T-helper 2 cell treated with Interferon-gamma antibody and Interleukin-4, amounts not matched to agents 100 ng/mL and 5 ng/mL, for 36 hours (primary cell): ENCODE measurements at regions not wholly inside any gene's neighbourhood (a gene's known extent, or its start where the extent isn't known, plus 50 kb on each side); places are given as distances from the start of the nearest gene placed in this dataset.

ENCODE experiments used
- intact Hi-C: fragments of 100-400 bp; cut with micrococcal nuclease; formaldehyde crosslinking; loops from one replicate; pipeline ENCODE4 v1.15.1; 2023

GRCh38 chr2:17306706-17307105 lies 211.5 kb downstream of the RAD51AP2 start:
- intact Hi-C loops: no loop called here

GRCh38 chr2:17306219-17306618 lies 212.0 kb downstream of the RAD51AP2 start:
- intact Hi-C loops: no loop called here

- intact Hi-C loops: no loop called here
Measured at GRCh38 chr2:17303521-17303920, 214.7 kb downstream of the RAD51AP2 start.

GRCh38 chr2:17303054-17303453 lies 215.2 kb downstream of the RAD51AP2 start:
- intact Hi-C loops: no loop called here

- intact Hi-C loops: no loop called here
Measured at GRCh38 chr2:17302281-17302680, 216.0 kb downstream of the RAD51AP2 start.

GRCh38 chr2:17301437-17301836 lies 216.8 kb downstream of the RAD51AP2 start:
- intact Hi-C loops: no loop called here

GRCh38 chr2:17299891-17300540 lies 218.2 kb downstream of the RAD51AP2 start:
- intact Hi-C loops: no loop called here

GRCh38 chr2:17298453-17298852 lies 219.8 kb downstream of the RAD51AP2 start:
- intact Hi-C loops: no loop called here

DNA sequence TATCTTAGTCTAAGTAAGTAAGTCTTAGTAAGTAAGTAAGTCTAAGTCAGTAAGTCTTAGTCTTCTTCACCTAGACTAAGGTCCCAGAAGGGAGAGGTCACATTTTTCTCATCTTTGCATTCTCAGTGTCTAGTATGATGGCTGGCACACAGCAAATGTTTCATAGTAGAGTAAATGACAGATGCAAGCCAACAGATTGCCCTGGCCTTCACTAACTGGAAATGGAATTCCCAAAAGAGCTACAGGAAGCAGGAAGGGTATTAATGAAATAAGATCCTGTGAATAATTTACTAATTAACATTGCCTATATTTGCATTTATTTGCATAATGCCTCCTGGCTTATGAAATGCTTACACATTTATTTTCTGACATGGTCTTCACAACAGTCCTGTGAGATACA lies 221.6 kb downstream of the RAD51AP2 start:
- intact Hi-C loops: no loop called here

- intact Hi-C loops: no loop called here
Measured at GRCh38 chr2:17289669-17290068, 228.6 kb downstream of the RAD51AP2 start.

GRCh38 chr2:17287183-17287582 lies 231.1 kb downstream of the RAD51AP2 start:
- intact Hi-C loops: no loop called here

DNA sequence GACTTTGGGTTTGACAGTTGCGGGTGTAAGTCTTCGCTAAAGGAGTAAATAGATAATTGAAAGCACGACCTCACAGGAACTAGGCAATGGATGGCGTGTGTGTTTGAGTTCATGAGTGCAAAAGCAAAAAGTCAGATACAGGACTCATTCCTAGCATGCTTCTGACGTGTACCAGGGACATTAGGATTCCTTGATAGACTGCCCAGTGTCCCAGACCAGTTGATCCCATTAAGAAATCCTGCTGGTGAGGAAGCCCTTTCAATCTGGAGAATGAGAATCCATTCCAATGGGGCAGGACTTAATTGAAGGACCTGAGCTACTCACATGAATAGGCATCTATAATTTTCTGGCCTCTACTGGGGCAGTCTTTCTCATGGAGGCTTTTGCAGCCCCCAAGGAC lies 235.4 kb downstream of the RAD51AP2 start:
- intact Hi-C loops: no loop called here

- intact Hi-C loops: no loop called here
Measured at GRCh38 chr2:17282245-17282644, 236.0 kb downstream of the RAD51AP2 start.

DNA sequence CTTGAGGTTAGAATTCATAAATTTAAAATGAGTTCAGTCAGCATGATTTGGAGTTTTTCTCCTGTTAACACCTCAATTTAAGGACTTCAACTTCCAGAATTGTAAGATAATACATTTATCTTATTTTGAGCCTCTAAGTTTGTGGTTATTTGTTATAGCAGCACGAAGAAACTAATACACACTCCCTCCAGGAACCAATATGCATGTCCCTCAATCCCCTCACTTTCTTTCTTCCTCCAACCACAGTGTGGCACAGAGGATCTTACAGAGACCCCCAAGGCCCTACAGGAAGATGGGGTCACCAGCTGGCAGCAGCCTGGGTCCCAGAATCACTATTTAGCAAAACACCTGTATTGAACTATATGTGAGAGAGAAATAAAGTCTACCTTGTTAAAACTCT lies 242.0 kb downstream of the RAD51AP2 start:
- intact Hi-C loops: no loop called here

DNA sequence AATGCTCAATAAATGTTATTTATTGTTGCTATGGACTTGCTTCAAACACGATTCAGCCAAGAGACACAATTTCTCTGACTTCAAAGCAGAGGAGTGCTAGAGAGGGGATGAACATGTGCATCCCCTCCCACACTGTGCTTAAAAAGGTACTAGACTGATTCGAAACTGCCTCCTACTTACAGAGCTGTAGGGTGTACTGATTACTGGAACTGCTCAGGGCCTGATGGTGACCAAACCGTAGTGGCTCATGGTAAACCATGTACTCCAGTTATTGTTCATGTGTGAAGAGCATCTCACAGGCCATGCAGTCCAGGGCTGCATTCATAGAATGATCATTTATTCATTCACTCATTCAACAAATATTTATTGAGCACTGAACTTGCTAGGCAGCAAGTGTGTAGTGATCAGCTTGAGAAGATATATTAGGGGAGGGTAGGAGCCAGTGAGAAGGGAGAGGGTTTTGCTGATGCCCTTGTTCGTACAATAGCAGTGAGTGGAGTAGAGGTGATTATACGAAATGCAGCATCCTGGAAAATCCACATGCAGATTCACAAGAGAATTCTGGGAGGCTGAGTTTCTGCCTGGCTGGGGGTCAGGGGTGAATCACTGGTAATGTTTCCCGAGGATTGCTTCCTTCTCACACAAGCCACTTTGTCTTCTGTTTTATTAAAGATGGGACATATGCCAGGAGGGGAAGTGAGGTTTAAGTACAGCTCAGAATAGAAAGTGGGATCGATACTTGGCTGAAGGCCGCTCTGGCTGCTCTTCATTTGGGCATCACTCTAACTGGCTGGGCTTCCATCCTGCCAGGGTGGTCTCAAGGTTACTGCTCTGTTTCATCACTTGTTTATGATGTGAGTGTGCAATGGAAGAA lies 245.4 kb downstream of the RAD51AP2 start:
- intact Hi-C loops: no loop called here

- intact Hi-C loops: no loop called here
Measured at GRCh38 chr2:17272170-17272569, 246.1 kb downstream of the RAD51AP2 start.

- intact Hi-C loops: no loop called here
Measured at GRCh38 chr2:17271416-17271815, 246.8 kb downstream of the RAD51AP2 start.

DNA sequence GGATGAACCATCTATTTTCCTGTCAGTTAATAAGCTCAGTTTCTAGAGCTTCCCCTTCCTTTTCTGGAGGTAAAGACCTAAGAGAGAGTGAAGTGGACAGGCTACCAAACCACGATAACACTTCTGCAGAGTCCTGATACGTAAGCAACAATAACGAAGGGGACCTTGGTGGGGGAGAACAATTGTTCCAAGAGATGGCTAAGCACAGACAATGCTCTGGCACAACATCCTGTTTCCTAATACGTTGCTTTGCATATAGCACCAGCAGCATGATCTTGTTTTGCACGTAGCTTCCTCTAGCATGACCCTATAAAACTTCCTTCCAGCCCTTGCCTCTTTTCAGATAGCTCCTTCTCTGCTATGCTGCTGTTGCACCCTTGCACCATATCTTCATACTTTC lies 247.3 kb downstream of the RAD51AP2 start:
- intact Hi-C loops: no loop called here

- intact Hi-C loops: no loop called here
Measured at GRCh38 chr2:17263570-17263968, 254.7 kb downstream of the RAD51AP2 start.

- intact Hi-C loops: no loop called here
Measured at GRCh38 chr2:17262854-17263569, 255.2 kb downstream of the RAD51AP2 start.

- intact Hi-C loops: no loop called here
Measured at GRCh38 chr2:17259613-17260012, 258.6 kb downstream of the RAD51AP2 start.

- intact Hi-C loops: no loop called here
Measured at GRCh38 chr2:17258861-17259260, 259.4 kb downstream of the RAD51AP2 start.
